GM21528 (cell line): ENCODE measurements at regions not wholly inside any gene's neighbourhood (a gene's known extent, or its start where the extent isn't known, plus 50 kb on each side); places are given as distances from the start of the nearest gene placed in this dataset.

ENCODE experiments used
- ATAC-seq: cut with Tn5 transposase; IDR thresholded peaks from one replicate; pipeline ENCODE4 v1.9.1; 2021; ENCODE audit warnings: mild to moderate bottlenecking, moderate library complexity; ENCODE audit not compliant: unreplicated experiment, low FRiP score

DNA sequence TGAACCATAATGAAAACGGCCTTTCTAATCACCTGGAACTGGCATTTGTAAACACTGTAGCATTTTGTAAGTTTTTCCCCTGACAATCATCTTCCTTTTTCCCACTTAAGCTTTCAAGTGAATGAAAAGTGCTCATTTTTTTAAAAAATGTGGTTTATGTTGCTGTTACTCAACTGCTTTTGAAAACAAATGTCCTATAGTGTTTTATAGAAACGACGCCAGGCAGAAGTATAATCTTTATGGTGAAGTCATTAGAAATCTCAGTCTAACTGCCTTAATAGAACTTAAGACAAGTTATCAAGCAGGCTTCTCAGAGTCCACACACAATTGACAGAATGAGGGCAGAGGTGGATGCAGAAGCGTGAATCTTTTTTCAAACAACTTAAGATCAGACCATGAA lies 442.3 kb downstream of the KLF12 start:
- no peak for ATAC-seq

DNA sequence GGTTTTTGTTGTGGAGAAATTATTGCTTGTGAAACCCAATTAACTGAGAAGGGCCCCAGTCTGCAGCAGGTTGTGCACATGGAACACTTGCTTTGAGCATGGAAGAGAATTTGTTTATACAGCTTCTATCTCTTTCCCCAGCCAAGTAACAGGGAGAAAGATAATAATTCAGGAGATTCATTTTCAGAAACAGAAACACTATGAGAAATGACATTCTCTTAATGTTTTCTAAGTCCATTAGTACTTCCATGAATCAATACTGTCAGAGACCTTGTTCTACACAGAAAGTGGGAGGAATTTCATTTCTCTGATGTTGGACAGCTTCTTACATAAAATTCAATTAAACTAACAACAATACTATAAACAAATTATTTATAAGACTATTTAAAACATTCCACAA lies 446.3 kb downstream of the KLF12 start:
- no peak for ATAC-seq

DNA sequence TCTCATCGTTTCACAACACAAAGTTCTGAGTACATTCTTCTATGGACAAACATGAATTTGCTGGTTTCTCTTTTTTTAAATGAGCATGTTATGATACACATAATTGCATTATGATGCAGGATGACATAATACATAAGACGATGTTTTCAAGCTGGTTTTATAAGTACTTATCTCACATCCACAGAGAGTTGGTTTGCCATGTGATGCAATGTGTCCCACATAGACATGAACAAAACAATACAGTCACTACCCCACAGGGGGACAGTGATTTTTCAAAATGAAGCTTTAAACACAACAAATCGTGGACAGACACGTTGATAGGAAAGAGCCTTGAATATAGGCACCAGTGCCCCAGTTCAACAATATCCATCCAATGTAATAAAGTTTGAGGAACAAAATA lies 447.1 kb downstream of the KLF12 start:
- no peak for ATAC-seq

DNA sequence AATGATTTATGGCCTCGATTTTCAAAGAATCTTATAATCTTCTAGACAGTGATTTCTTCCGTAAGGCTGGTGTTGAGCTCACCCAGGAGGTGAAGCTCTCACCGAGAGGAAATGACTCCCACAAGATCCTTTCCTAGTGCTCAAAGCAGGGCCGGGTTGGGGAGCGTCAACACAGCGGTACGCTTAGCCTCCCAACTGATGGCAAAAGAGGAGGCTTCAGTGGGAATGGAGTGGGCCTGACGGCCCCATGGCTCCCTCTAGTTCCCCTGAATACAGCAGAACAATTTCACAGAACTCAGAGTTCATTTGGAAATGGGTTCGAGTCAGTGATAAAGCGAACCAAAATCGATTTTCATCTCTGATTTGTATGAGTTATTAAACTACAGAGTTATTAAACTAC lies 449.5 kb downstream of the KLF12 start:
- ATAC-seq, result no peak

DNA sequence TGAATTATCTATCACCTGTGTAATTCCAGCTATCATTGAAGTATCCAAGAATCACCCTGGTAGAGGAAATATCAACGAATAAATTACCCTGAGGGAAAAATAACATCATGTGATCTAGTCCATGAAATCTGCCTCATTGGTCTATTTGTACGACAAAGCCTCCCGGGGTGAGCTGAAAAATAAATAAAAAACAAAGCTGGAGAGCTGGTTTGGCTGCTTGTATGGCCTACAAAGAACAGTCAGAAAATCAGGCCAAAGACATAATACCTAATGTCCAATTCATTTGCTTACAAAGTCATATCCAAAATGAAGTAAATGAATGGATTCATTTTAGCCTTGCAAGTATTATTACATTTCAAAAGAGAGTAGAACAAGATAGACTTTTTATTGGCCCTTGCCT lies 449.9 kb downstream of the KLF12 start:
- ATAC-seq, result no peak

DNA sequence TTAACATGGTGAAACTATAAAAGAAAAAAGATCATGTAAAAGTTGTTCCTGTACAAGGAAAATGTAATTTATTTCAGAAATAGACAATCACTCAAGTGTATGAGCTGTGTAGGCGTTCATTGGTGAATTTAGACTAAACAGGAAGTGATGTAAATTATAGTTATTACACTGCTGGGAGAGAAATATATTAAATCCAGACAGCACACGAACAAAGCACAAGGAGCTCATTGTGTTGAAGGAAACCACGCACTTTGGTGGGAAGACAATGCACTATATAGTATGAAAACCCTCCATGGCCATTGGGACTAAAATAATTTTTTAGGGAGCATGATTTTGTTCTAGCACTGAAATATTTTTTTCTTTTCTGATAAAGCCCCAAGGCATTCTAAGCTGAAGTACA lies 450.5 kb downstream of the KLF12 start:
- no peak for ATAC-seq

DNA sequence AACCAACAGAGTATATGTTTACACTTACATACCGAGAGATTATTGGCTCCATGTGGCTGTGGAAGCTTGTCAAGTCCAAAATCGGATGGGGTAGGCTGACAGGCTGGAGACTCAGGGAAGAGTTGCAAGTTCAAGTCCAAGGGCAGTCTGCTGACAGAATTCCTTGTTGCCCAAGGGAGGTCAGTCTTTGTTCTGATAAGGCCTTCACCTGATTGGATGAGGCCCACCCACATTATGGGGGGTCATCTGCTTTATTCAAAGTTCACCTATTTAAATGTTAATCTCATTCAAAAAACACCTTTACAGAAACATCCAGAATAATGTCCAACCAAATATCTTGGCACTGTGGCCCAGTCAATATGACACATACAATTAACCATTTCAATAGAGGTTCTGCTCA lies 452.4 kb downstream of the KLF12 start:
- no peak for ATAC-seq

DNA sequence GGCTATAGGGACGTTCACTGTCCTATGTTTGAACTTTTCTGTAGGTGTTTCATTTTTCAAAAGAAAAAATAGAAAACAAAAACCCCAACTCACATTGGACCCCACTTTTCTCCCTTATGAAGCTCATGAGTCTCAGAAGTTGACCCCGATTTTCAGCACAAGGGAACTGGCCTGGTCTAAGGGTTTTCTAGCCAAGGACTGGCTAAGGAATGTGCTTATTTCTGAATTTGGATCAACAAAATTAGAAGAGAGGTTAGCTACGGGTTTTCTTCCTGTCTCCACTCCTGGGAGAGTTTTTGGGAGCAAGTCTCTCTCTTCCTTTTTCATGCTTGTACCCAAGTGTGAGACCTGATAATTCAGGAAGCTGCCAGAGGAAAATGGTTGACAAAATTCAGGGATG lies 453.2 kb downstream of the KLF12 start:
- no peak for ATAC-seq

DNA sequence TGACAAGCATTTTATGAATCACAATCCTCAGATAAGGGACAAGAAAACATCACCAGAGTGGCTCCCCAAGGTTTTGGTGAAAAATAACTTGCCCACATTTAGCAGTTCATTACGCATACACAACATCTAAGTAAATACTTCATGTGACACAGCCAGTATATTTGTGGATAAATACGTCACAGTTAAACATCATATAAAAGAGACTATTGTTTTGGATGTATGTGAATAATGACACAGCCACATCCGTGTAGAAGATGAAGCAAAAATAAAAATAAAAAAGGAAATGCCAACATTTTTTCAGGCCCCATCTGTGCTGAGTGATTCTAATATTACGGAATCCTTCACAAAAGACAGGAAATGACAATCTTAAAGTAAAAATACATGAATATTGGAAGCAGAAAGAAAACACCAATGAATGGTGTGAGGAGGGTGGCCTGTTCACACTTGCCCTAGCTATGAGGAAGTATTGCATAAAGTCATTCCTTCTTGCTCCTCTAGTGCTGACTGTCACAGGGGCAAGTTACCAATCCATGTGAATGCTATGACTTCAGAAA lies 457.1 kb downstream of the KLF12 start:
- no peak for ATAC-seq

DNA sequence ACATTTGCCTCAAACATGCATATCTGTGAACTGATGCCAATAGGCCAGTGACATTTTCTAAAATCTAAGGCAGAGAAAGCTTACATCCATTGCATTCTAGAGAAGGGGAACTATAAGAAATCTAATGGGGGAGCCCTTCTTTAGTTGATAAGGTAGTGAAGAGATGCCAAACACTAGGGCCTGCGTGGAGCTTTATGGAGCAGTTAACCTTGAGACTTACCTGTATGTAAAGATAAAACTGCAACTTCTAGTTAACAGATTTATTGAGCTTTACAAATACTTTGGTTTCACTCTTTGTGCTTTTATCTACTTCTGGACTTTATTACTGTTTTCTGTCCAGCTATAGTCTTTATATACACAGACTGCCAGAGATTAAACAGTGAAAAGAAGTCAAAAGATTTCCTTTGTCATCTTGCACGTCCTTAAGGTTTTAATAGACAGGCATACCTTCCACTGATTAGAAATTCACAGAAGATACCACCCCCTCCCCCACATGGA lies 457.6 kb downstream of the KLF12 start:
- ATAC-seq, result no peak

DNA sequence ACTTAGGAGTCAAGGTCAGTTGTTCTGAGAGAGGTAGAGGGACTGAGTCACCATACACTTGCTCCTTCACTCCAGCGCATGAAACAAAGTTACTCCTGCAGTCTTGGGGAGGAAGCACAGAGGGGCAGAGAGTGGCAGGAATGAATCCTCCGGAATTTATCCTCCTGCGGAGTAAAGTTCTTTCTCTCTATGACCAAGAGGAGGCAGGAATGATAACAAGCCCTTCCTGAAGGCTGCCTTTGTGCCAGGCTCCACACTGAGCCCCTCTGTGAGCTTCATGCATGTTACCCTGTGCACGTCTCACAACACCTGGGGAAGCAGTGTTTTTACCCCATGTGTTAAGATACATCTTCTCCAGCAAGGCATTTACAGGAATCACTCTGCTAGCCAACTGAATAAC lies 458.4 kb downstream of the KLF12 start:
- ATAC-seq, result no peak

DNA sequence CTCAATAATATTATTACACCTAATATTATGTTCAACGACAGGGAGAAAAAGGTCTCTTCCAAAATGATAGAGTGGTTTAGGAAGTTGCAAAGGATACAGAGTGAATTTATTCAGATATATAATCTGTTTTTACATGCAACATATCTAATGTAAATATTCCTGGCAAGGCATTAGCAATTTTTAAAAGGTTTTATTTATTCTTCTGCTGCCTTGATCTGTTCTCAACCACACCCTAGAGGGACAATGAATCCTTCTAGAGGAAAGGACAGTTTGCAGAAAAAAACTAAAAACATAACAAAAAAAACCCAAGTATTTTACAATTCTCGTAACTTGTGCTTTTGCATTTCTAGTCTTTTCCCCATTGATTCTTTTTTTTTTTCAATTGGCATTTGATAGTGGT lies 459.6 kb downstream of the KLF12 start:
- no peak for ATAC-seq

DNA sequence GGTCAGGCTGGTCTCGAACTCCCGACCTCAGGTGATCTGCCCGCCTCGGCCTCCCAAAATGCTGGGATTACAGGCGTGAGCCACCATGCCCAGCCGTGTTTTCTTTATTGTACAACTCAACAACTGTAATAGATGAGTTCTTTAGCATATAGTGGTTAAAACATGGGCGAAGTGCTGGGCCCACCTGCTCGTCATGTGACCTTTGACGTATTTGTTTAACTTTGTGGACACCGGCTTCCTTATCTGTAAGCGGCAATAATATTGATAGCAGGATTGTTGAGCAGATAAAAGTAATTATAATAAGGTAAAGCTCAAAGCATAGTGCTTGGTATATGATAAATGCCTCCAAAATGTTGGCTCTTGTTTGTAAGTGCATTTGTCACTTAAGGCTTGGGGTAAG lies 460.3 kb downstream of the KLF12 start:
- no peak for ATAC-seq

DNA sequence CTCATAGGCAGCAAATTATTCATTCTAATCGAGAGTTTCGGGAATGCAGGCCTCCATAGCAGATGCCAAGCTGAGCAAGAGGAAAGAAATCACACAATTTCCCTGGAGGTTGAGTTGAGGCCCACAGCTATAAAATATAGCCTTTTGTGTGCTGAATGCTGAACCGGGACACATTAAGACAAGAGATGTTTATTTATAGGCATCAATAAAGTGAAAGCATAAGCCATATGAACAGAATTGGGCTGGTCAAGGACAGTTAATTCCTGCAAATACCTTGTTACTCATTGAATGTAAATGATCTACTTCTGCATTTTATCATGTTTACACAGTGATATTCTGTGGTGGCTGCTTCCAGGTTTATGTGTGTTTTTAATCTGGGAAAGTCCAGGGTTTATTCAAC lies 461.7 kb downstream of the KLF12 start:
- ATAC-seq, result no peak

DNA sequence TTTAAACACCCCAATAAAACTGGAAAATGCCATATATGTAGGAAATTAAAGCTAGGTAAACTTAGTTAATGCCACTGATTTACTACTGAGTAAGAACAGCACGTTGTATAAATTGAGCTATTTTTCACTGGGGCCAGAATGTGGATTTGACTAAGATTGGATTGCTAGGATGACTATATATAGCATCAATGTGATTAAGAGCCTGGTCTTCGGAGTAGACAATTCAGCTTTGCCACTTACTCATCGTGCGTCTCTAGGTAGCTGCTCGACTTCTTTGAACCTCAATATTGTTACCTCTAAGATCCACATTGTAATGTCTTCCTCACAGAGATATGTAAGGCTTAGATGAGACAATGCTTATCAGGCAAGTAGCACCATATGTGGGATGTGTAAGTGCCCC lies 462.5 kb downstream of the KLF12 start:
- ATAC-seq, result no peak

DNA sequence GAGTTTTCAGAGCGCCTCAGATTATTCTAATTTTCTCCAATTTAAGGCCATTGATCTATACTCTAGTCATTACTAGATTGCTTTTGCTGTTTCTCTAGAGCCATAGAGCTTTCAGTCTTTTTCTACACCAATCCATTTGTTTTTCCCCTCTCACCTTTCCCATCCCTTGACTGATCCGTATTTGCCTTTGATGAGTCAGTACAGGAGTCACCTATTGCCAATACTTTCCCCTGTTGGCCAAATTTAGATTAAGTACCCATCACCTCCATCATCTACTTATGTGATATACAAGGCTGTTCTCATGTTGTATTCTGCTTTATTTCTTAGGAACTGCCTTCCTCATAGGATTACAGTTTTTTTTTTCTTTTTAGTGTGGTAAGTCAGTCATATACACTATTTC lies 463.2 kb downstream of the KLF12 start:
- ATAC-seq, result no peak

DNA sequence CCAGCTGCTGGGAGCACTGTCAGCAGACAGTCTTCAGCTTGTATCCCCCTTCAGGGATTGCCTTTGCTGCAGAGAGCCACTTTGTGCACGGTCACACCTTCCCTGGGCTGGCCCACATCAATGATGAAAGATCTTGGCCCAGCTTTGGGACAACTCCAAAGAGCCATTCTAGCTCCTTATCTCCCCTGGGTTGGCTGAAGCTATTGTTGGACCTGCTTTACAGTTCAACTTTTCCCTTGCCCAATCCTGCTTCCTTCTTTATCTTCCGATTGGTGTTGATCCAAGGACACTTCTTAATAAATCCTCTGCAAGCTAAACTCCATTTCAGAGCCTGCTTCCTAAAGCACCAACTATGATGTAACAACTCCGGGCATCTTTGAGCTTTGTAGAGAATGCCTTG lies 466.4 kb downstream of the KLF12 start:
- no peak for ATAC-seq

DNA sequence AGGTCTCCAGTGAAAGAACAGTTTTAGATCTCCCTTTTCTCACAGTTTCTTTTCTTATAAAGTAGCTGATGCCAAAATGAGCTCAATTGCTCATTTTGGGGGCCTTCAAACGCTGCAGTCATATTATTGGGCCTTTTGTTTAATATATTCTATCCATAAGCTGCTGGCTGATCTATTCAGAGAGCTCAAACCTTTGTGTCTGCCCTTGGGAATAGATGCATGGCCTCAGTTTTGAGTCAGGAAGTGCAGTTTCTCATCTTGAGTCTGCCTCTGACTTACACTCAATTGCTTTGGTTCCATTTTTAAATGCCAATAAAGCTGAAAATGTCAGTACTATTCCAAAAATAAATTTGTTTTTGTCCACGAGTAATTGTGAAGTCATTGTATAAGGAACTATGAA lies 468.9 kb downstream of the KLF12 start:
- ATAC-seq, result no peak

DNA sequence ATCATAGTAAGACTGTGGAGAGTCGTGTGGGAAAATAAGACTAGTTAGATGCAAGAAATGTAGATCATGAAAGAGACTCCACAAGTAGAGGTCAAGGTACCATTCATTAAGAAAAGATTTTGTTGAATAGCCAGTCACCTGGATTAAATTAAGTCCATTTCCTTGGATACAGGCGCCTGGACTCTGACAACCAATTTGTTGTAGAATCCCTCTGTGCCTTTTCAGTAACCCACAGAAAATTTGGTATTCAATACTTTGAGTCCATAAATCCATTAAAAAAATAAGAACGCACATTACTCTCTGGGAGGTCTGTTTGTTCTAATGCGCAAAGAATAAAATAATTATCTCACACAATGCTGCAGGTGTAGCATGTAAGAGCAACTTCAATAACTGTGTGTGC lies 469.4 kb downstream of the KLF12 start:
- ATAC-seq, result no peak

DNA sequence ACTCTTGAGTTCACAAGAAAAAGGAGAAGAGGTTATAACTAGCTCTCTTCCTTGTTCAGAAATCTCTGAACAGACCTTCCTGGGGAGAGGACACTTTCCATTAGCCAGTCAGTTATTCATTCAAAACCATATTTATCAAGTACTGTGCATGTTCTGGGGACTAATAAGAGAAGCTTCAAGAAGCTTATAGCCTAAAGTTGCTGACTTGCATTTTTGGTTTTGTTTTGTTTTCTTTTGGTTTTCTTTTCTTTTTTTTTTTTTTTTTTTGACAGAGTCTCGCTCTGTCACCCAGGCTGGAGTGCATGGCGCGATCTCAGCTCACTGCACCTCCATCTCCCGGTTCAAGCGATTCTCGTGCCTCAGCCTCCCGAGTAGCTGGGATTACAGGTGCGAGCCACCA lies 471.4 kb downstream of the KLF12 start:
- no peak for ATAC-seq

DNA sequence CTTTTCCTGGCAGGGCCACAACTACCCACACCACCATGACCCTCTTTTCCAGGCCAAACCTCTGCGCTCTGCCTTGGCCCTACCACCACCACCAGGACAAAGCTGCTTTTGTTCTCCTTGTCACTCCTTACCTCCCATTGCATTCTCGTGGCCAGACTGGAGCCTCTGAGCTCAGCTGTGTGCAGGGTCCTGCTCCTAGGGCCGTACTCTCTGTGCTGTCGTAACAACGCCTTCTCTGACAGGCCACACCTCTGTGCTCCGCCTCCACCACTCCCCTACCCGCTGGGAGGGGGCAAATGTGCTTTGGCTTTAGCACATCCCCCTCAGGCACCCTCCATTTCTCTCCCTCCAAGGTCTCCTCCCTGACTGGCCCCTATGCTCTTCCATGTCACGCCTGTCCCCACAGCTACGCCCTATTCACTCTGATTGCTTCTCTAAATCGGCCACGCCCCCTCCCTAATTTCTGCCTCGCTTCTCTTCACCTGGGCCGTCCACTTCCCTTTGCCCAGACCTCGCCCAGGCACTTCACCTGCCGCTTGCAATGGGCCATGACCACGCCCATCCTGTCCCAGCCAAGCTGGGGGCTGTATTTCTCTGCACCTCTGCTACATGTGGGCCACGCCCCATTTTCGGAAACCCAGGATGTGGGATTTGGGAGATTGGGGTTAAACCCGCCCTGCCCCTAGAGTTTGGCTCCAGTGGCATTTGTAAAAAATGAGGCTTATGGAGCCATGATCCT lies 472.3 kb downstream of the KLF12 start:
- ATAC-seq, result no peak

DNA sequence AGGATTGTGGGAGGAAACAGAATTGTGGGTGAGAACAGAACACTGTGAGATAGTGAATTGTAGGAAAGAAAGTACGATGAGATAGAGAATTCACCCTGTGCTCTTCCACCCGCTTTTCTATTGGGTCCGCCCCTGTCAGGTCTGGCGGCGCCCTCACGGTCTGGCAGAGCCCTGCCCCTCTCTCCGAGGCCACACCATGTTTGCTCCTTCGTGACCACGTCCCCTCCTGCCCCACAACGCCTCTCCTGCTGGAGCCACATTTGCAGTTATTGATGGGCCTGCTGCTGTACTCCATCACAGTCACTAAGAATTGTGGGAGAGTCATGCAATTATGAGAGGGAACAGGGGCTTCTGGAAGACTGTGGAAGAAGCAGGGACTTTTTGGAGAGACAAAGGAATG lies 473.1 kb downstream of the KLF12 start:
- ATAC-seq, result no peak

DNA sequence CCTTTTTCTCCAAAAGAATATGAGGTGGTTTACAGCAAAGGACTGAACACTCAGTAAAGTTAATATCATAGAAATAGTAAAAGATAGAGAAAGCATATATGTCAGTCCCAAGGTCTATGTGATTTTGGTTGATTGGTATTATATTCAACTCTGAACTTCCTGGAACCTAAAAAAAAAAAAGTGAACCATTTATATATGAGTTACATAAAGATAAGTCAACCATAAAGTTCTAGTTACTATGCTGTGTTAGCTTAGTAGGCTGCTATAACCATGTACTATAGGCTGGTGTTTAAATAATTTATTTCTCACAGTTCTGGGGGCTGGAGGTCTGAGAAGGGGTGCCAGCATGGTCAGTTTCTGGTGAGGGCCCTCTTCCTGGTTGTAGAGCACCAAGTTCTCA lies 475.6 kb downstream of the KLF12 start:
- no peak for ATAC-seq
